ENCODE measurements at regions not wholly inside any gene's neighbourhood (a gene's known extent, or its start where the extent isn't known, plus 50 kb on each side); places are given as distances from the start of the nearest gene placed in this dataset.
A peak's percentile ranks its signal among the peaks of the same experiment; 100 is the strongest.

GRCh38 chr4:187218705-187219245 is 495.1 kb upstream of the FAT1 start:
- Histone ChIP-seq H3K27ac (ENCODE audit: low read length) (no peak overlapping the region), H3K9me3 (ENCODE audit: control insufficient read depth, low read depth, low read length) (no peaks in the 10 kb centered on the region), H3K4me3 (ENCODE audit: low read length) (no peak overlapping the region), H3K4me1 (ENCODE audit: control insufficient read depth, insufficient read depth, low read length) (no peaks in the 10 kb centered on the region), H3K36me3 (ENCODE audit: control insufficient read depth, insufficient read depth, low read length) (no peaks in the 10 kb centered on the region), H3K27me3 (ENCODE audit: control insufficient read depth, insufficient read depth, low read length) (no peaks in the 10 kb centered on the region)
- 80% methylated on average over 2 of the region's 20 CpGs for WGBS (ENCODE audit: insufficient coverage, low lambda C conversion rate)
- no peak for DNase-seq

- Histone ChIP-seq H3K27me3 (ENCODE audit: control insufficient read depth, insufficient read depth, low read length) (no peaks in the 10 kb centered on the region), H3K27ac (ENCODE audit: low read length) (no peak overlapping the region), H3K36me3 (ENCODE audit: control insufficient read depth, insufficient read depth, low read length) (no peaks in the 10 kb centered on the region), H3K4me3 (ENCODE audit: low read length) (no peak overlapping the region), H3K9me3 (ENCODE audit: control insufficient read depth, low read depth, low read length) (no peaks in the 10 kb centered on the region), H3K4me1 (ENCODE audit: control insufficient read depth, insufficient read depth, low read length) (no peaks in the 10 kb centered on the region)
- 90% methylated on average over 1 of the region's 5 CpGs for WGBS (ENCODE audit: insufficient coverage, low lambda C conversion rate)
- no peak for DNase-seq
Measured at GRCh38 chr4:187224560-187224959, 500.9 kb upstream of the FAT1 start.

GRCh38 chr4:187227907-187228704 is 504.4 kb upstream of the FAT1 start:
- no peak overlapping the region for H3K27ac ChIP-seq (ENCODE audit: low read length)
- H3K27me3 ChIP-seq (ENCODE audit: control insufficient read depth, insufficient read depth, low read length) = no peaks in the 10 kb centered on the region
- WGBS (ENCODE audit: insufficient coverage, low lambda C conversion rate) = 79% methylated on average over 3 of the region's 6 CpGs
- H3K36me3 ChIP-seq (ENCODE audit: control insufficient read depth, insufficient read depth, low read length) = no peaks in the 10 kb centered on the region
- H3K9me3 ChIP-seq (ENCODE audit: control insufficient read depth, low read depth, low read length) = no peaks in the 10 kb centered on the region
- no peaks in the 10 kb centered on the region for H3K4me1 ChIP-seq (ENCODE audit: control insufficient read depth, insufficient read depth, low read length)
- H3K4me3 ChIP-seq (ENCODE audit: low read length) = no peak overlapping the region
- no peak for DNase-seq

- no peak overlapping the region for H3K4me3 ChIP-seq (ENCODE audit: low read length)
- H3K27me3 ChIP-seq (ENCODE audit: control insufficient read depth, insufficient read depth, low read length) = no peaks in the 10 kb centered on the region
- peaks cover 8% of the 10 kb centered on the region for H3K4me1 ChIP-seq (ENCODE audit: control insufficient read depth, insufficient read depth, low read length)
- H3K36me3 ChIP-seq (ENCODE audit: control insufficient read depth, insufficient read depth, low read length) = no peaks in the 10 kb centered on the region
- H3K9me3 ChIP-seq (ENCODE audit: control insufficient read depth, low read depth, low read length) = no peaks in the 10 kb centered on the region
- H3K27ac ChIP-seq (ENCODE audit: low read length) = peak overlapping the region; percentile 45
- 50% methylated on average over 2 of the region's 3 CpGs for WGBS (ENCODE audit: insufficient coverage, low lambda C conversion rate)
- DNase-seq = peak; percentile 23 to 50
Measured at GRCh38 chr4:187232196-187232595, 508.5 kb upstream of the FAT1 start.

GRCh38 chr4:187232796-187233195 is 509.1 kb upstream of the FAT1 start:
- DNase-seq = no peak
- Histone ChIP-seq H3K27me3 (ENCODE audit: control insufficient read depth, insufficient read depth, low read length) (no peaks in the 10 kb centered on the region), H3K27ac (ENCODE audit: low read length) (no peak overlapping the region), H3K9me3 (ENCODE audit: control insufficient read depth, low read depth, low read length) (no peaks in the 10 kb centered on the region), H3K4me1 (ENCODE audit: control insufficient read depth, insufficient read depth, low read length) (peaks cover 9% of the 10 kb centered on the region), H3K36me3 (ENCODE audit: control insufficient read depth, insufficient read depth, low read length) (no peaks in the 10 kb centered on the region), H3K4me3 (ENCODE audit: low read length) (no peak overlapping the region)
- WGBS (ENCODE audit: insufficient coverage, low lambda C conversion rate) = no CpG with 5 or more reads among the region's 2 CpGs

DNA sequence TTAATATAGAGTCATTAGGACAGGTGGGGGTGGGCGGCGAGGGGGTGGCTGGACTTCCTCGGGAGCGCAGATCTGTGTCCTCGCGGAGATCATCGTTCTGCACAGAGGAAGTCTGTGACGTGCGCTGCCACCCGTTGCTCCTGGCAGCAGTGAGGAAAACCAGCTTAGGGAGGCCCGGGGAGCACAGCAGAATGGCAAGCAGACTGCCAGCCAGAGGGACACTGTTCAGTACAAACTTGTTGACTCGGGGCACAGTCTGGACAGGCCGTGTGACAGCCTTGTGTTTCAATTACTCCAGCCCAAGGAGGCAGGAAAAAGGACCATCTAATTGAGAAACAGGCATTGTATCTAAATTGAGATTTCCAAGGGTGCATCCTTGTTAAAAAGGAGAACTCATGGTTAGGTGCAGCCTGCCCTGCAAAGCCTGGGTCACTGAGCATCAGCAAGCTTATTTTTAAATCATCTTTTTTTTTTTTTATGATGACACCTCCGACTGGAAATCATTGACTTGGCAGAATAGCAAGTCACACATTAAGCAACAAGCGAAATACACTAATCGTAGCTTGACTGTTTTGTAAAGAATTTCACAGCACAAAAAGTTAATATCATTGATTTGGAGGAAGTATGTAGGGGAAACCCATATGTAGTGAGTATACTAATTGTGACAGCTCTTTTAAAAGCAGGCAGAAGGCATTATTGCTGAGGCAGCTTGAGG is 512.0 kb upstream of the FAT1 start:
- 91% methylated on average over 9 of the region's 16 CpGs for WGBS (ENCODE audit: insufficient coverage, low lambda C conversion rate)
- H3K27me3 ChIP-seq (ENCODE audit: control insufficient read depth, insufficient read depth, low read length) = no peaks in the 10 kb centered on the region

GRCh38 chr4:187236209-187236890 is 512.7 kb upstream of the FAT1 start:
- Histone ChIP-seq H3K27ac (ENCODE audit: low read length) (no peak overlapping the region), H3K9me3 (ENCODE audit: control insufficient read depth, low read depth, low read length) (no peaks in the 10 kb centered on the region), H3K4me3 (ENCODE audit: low read length) (no peak overlapping the region), H3K27me3 (ENCODE audit: control insufficient read depth, insufficient read depth, low read length) (no peaks in the 10 kb centered on the region), H3K4me1 (ENCODE audit: control insufficient read depth, insufficient read depth, low read length) (peaks cover 9% of the 10 kb centered on the region), H3K36me3 (ENCODE audit: control insufficient read depth, insufficient read depth, low read length) (no peaks in the 10 kb centered on the region)
- WGBS (ENCODE audit: insufficient coverage, low lambda C conversion rate) = 100% methylated on average over 1 of the region's 4 CpGs
- peak; percentile 25 to 53 for DNase-seq

More for the DNA sequence above, 512.0 kb upstream of the FAT1 start:
- Histone ChIP-seq H3K27ac (ENCODE audit: low read length) (no peak overlapping the region), H3K4me3 (ENCODE audit: low read length) (no peak overlapping the region), H3K36me3 (ENCODE audit: control insufficient read depth, insufficient read depth, low read length) (no peaks in the 10 kb centered on the region), H3K4me1 (ENCODE audit: control insufficient read depth, insufficient read depth, low read length) (peaks cover 9% of the 10 kb centered on the region), H3K9me3 (ENCODE audit: control insufficient read depth, low read depth, low read length) (no peaks in the 10 kb centered on the region)
- peak in 1 of 2 donors; percentile 14 for DNase-seq

- Histone ChIP-seq H3K4me3 (ENCODE audit: low read length) (no peak overlapping the region), H3K9me3 (ENCODE audit: control insufficient read depth, low read depth, low read length) (no peaks in the 10 kb centered on the region), H3K36me3 (ENCODE audit: control insufficient read depth, insufficient read depth, low read length) (no peaks in the 10 kb centered on the region), H3K4me1 (ENCODE audit: control insufficient read depth, insufficient read depth, low read length) (peaks cover 9% of the 10 kb centered on the region), H3K27me3 (ENCODE audit: control insufficient read depth, insufficient read depth, low read length) (no peaks in the 10 kb centered on the region), H3K27ac (ENCODE audit: low read length) (no peak overlapping the region)
- DNase-seq = no peak
Measured at GRCh38 chr4:187238646-187239045, 515.0 kb upstream of the FAT1 start.

- WGBS (ENCODE audit: insufficient coverage, low lambda C conversion rate) = 93% methylated on average over 2 of the region's 4 CpGs
- no peaks in the 10 kb centered on the region for H3K36me3 ChIP-seq (ENCODE audit: control insufficient read depth, insufficient read depth, low read length)
- H3K4me1 ChIP-seq (ENCODE audit: control insufficient read depth, insufficient read depth, low read length) = no peaks in the 10 kb centered on the region
- H3K9me3 ChIP-seq (ENCODE audit: control insufficient read depth, low read depth, low read length) = no peaks in the 10 kb centered on the region
- H3K27ac ChIP-seq (ENCODE audit: low read length) = no peak overlapping the region
- no peak overlapping the region for H3K4me3 ChIP-seq (ENCODE audit: low read length)
- no peaks in the 10 kb centered on the region for H3K27me3 ChIP-seq (ENCODE audit: control insufficient read depth, insufficient read depth, low read length)
- no peak for DNase-seq
Measured at GRCh38 chr4:187251896-187252295, 528.2 kb upstream of the FAT1 start.

GRCh38 chr4:187256897-187257296 is 533.2 kb upstream of the FAT1 start:
- Histone ChIP-seq H3K27ac (ENCODE audit: low read length) (no peak overlapping the region), H3K9me3 (ENCODE audit: control insufficient read depth, low read depth, low read length) (no peaks in the 10 kb centered on the region), H3K27me3 (ENCODE audit: control insufficient read depth, insufficient read depth, low read length) (peaks cover 2% of the 10 kb centered on the region), H3K4me1 (ENCODE audit: control insufficient read depth, insufficient read depth, low read length) (no peaks in the 10 kb centered on the region), H3K4me3 (ENCODE audit: low read length) (no peak overlapping the region), H3K36me3 (ENCODE audit: control insufficient read depth, insufficient read depth, low read length) (no peaks in the 10 kb centered on the region)
- DNase-seq = no peak
- WGBS (ENCODE audit: insufficient coverage, low lambda C conversion rate) = 82% methylated on average over 2 of the region's 6 CpGs
